ENCODE measurements at regions not wholly inside any gene's neighbourhood (a gene's known extent, or its start where the extent isn't known, plus 50 kb on each side); places are given as distances from the start of the nearest gene placed in this dataset.
A peak's percentile ranks its signal among the peaks of the same experiment; 100 is the strongest.

- FAIRE-seq: no peak
Measured at GRCh38 chr4:177568931-177569330, 126.7 kb upstream of the AGA start.

DNA sequence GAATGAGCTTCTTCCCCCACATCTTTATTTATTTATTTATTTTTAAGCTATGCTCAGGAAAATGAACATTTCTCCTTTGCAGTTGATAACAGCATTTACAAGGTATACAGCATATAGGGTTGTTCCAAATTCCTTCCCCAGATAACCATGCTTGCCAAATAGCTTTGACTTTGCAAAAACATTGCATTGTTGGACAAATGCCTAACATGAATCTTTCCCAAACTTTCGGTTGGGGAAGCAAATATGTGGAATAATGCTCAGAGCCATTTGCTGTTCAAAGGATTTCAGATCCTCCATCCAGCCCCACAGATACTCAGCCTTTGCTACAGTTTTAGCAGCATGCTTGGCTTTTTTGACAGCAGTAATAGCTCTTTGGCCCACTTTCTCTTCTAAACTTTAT lies 127.2 kb upstream of the AGA start:
- FAIRE-seq (no peak), DNase-seq (ENCODE audit: low spot score in 2 of 2) (no peak)

More at GRCh38 chr4:177568931-177569330, 126.7 kb upstream of the AGA start:
- DNase-seq (ENCODE audit: low spot score in 2 of 2): no peak

DNA sequence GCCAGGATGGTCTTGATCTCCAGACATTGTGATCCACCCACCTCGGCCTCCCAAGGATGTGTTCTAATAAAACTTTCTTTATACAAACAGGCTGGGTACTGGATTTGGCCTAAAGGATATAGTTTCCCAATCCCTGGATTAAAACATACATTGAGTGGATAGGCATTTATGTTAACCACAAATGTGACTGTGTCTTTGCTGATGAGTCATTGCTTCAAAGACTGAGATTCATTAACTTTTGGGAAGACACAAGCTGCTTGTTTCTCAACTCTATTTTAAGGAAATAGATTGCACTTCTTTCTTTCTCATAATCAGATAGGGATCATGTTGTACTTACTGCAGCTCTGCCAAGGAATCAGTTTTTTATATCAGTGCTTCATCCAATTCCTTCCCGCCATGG lies 131.3 kb upstream of the AGA start:
- no peak for FAIRE-seq

GRCh38 chr4:177574446-177574845 lies 132.2 kb upstream of the AGA start:
- no peak for FAIRE-seq
- no peak for DNase-seq (ENCODE audit: low spot score in 2 of 2)

More for the DNA sequence above, 131.3 kb upstream of the AGA start:
- no peak for DNase-seq (ENCODE audit: low spot score in 2 of 2)

GRCh38 chr4:177579649-177580048 lies 137.4 kb upstream of the AGA start:
- FAIRE-seq: peak; percentile 76
- DNase-seq (ENCODE audit: low spot score in 2 of 2): no peak

DNA sequence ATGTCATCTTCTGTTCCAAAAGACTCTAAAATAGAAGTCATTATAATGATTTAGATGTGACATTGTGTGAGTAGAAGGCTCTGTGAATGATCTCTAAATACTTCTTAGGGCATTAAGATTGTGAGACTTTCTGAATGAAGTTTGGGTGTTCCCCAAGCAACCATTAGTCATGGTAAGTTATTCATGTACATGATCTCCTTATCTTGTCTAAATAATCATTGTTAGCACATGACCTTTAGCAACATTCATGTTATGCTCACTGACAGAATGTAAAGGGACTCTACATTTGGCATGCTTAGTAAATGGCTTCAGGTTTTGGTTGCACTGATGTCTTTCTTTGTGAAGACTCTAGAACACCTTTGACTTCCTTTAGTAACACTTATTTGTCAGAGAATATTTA lies 140.8 kb upstream of the AGA start:
- DNase-seq (ENCODE audit: low spot score in 2 of 2) (no peak), FAIRE-seq (no peak)

- DNase-seq (ENCODE audit: low spot score in 2 of 2): no peak
- FAIRE-seq: no peak
Measured at GRCh38 chr4:177587989-177588388, 145.8 kb upstream of the AGA start.

- DNase-seq (ENCODE audit: low spot score in 2 of 2) (no peak), FAIRE-seq (no peak)
Measured at GRCh38 chr4:177595386-177595785, 153.1 kb upstream of the AGA start.

GRCh38 chr4:177596035-177596434 lies 153.8 kb upstream of the AGA start:
- no peak for FAIRE-seq
- DNase-seq (ENCODE audit: low spot score in 2 of 2): no peak

DNA sequence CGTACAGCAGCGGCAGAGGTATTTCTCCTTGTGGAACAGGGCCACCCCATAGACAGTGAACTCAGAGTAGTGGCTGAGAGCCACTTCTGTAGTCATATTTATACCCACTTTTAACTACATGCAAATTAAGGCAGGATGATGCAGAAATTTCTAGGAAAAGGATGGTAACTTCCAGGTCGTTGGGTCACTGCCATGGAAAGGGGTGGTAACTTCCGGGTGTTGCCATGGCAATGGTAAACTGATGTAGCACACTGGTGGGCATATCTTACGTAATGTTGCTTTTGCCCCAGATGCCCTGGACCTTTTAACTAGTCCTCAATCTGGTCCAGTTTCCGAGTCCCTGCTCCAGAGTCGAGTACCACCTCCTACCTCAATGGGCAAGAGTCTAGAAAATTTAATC lies 154.8 kb upstream of the AGA start:
- FAIRE-seq (no peak), DNase-seq (ENCODE audit: low spot score in 2 of 2) (no peak)

- no peak for DNase-seq (ENCODE audit: low spot score in 2 of 2)
- no peak for FAIRE-seq
Measured at GRCh38 chr4:177605252-177605651, 163.0 kb upstream of the AGA start.

DNA sequence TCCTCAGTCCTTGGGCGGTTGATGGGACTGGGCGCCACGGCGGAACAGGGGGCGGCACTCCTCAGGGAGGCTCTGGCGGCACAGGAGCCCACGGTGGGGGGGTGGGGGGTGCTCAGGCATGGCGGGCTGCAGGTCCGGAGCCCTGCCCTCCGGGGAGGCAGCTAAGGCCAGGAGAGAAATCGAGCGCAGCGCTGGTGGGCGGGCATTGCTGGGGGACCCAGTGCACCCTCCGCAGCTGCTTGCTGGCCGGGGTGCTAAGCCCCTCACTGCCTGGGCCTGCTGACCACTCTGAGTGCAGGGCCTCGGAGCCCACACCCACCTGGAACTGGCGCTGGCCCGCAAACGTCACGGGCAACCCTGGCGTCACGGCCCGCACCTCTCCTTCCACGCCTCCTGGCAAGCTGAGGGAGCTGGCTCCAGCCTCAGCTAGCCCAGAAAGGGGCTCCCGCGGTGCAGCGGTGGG lies 164.9 kb upstream of the AGA start:
- FAIRE-seq (no peak), DNase-seq (ENCODE audit: low spot score in 2 of 2) (no peak)

GRCh38 chr4:177611974-177612664 lies 169.9 kb upstream of the AGA start:
- no peak for DNase-seq (ENCODE audit: low spot score in 2 of 2)
- no peak for FAIRE-seq

DNA sequence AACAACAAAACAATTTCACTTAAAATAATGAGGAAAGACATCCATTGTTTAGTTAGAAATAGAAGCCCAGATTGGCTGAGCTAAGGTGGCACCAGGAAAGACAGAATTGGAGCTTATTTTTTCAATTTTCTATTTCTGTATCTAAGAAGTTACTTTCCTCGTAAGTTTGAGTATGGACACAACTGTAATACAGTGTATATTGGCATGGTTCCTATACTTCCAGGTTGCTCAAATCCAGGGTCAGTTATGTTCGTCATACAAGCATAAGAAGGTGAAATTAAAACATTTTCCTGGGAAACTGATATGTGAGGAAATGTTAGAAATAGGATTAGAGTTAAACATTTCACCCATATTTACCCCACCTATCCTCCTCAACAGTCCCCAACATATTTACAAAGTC lies 170.4 kb upstream of the AGA start:
- FAIRE-seq (no peak), DNase-seq (ENCODE audit: low spot score in 2 of 2) (no peak)

DNA sequence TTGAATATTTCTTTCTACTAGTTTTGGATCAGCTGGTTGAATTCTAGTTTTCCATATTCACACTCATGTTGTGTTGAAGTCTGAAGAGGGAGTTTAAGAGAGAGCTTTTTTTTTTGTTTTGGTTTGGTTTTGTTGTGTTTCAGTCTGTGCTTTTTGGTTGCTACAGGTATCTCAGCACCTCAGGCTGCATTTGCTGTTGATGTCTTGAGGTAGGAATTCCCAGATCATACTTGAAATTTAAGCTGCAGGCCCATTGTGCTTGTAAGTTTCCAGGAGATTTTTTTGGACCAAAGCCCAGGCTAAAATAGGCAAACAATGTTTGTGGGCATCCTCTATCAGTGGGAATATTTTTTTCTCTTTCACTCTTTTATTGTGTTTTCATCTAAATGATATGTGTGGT lies 190.2 kb upstream of the AGA start:
- FAIRE-seq (no peak), DNase-seq (ENCODE audit: low spot score in 2 of 2) (no peak)

DNA sequence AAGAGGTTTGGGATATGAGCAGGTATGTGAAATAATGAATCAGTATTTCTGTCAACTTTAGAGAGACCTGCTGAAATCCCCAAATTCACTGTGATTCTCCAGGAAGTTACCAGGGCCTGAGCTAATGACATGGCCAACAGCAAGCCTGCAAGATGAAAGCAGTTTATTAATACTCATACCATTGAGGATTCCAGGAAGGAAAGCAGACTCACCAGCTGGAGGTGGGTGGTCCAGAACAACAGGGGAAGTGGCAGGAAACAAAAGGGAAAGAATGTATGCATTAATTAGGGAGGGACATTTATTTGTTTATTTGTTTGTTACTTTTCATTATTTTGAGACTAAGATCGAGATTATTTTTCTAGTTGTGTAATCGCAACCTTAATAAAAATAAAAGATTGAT lies 196.6 kb upstream of the AGA start:
- FAIRE-seq (no peak), DNase-seq (ENCODE audit: low spot score in 2 of 2) (no peak)

DNA sequence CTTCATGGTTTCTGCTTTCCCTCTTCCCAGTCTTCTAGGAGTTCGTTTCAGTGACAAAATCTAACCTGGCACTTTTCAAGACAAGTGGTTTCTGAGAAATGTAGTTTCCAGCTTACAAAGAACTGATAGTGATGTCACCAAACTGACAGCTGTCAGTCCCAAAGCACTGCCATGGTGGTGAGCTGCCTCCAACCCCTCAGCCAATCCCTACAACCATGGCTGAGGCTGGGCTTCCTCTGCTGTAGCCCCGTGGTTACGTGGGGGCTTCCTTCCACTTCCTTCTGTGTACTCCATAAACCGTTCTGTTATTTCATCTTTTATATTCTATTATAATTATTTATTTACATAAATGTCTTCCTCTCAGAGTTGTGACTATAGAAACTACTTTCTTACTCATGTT lies 198.6 kb upstream of the AGA start:
- FAIRE-seq (no peak), DNase-seq (ENCODE audit: low spot score in 2 of 2) (no peak)

DNA sequence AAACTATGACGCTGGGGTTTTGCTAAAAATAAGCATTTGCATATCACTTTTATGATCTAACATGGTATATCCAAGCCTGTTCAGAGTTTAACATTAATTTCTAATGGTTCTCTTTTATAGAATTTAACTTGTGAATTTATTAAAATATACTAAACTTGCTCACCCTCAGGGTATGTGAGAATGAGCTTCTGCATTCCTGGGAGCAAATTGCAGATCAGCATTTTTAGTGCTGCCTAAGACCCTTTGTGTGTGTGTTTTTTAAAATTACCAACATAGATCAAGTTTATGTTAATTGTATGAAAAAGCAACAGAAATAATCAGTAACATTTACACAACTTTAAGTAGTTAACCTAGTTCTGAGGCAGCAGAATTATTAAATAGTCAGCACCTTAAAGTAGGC lies 218.0 kb upstream of the AGA start:
- DNase-seq (ENCODE audit: low spot score in 2 of 2) (no peak), FAIRE-seq (no peak)

DNA sequence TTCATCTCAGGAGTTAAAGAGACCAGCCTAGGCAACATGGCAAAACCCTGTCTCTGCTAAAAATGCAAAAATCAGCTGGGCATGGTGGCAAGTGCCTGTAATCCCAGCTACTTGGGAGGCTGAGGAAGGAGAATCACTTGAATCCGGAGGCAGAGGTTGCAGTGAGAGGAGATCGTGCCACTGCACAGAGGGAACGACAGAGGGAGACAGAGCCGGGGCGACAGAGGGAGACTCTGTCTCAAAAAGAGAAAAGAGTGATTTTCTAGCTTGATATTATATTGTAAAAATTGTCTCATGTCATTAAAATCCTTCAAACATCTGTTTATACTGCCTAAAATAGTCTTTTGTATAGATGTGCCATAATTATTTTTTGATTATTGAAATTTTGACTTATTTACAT lies 225.4 kb upstream of the AGA start:
- no peak for DNase-seq (ENCODE audit: low spot score in 2 of 2)
- no peak for FAIRE-seq

DNA sequence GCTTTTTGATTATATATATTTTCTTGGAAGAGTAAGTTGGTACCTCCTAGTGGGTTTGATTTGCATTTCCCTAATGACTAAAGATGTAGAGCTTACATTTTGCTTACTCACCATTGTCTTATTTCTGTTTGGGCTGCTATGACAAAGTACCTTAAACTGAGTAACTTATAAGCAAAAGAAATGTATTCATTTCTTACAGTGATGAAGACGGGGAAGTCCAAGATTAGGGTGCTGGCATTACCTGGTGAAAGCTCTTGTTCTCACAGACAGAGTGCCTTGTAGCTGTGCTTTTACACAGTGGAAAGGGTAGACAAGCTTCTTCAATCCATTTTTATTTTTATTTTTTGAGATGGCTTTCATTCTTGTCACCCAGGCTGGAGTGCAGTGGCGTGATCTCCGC lies 229.2 kb upstream of the AGA start:
- DNase-seq (ENCODE audit: low spot score in 2 of 2): no peak
- FAIRE-seq: no peak

DNA sequence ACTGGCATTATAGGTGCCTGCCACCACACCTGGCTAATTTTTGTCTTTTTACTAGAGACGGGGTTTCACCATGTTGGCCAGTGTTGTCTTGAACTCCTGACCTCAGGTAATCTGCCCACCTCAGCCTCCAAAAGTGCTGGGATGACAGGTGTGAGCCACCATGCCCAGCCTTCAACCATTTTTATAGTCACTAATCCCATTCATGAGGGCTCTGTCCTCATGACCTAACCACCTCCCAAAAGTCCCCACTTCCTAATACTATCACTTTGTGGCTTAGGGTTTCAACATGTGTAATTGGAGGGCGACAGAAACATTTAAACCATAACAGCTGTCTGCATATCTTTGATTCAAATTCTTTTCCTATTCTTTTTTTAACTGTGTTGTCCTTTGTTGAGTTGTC lies 229.6 kb upstream of the AGA start:
- FAIRE-seq: no peak
- no peak for DNase-seq (ENCODE audit: low spot score in 2 of 2)

DNA sequence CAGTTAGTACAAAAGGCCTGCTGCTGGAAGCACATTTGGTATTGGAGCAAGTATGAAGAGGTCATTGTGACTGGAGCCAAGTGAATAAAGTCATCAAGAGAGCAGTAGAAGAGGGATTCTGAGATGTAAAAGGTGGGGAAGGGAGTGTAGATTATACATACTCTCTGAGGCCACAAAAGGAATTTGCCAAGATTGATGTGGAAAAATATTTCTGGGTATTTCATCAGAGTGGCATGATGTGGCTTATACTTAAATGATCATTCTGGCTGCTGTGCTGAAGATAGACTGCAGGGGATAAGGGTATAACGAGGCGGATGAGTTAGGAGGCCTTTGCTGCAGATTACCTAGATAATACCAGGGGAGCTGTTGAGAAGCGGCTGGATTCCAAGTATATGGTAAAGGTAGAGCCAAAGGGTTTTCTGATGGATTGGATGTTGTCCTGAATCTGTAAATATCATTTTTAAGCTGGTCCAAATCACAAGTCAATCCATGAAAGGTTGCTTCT lies 231.8 kb upstream of the AGA start:
- DNase-seq (ENCODE audit: low spot score in 2 of 2) (no peak), FAIRE-seq (no peak)

DNA sequence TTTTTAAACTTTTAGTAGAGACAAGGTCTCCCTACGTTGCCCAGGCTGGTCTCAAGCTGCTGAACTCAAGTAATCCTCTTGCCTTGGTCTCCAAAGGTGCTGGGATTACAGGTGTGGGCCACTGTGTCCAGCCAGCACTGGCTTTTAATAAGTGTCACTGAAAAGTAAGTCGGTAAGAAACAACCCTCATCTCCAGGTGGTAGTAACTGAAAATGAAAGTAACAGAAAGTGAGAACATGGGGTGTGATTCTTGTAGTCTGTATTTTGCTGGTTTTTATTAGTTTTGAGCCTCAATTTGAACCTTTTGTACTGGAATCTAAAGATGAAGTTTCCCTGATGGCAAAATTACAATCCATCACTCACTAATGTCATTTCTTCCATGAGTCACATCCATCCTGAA lies 238.1 kb upstream of the AGA start:
- FAIRE-seq (no peak), DNase-seq (ENCODE audit: low spot score in 2 of 2) (no peak)
